Activated CD4-positive, alpha-beta T cell treated with anti-CD3 and anti-CD28 coated beads, Interleukin-2, amount 10 ng/mL, durations not matched to agents 7 days and 5 days (primary cell): ENCODE measurements at regions not wholly inside any gene's neighbourhood (a gene's known extent, or its start where the extent isn't known, plus 50 kb on each side); places are given as distances from the start of the nearest gene placed in this dataset.
"Not testable (repeated sequence)": the region's sequence is repeated elsewhere in the genome, so short reads cannot be mapped to it uniquely, and the experiment has no call there.

Experiments used
- CTCF ChIA-PET: fragments of 350-600 bp; sonication (Branson Sonifier 250); formaldehyde crosslinking; loops from one replicate; lab custom pipeline; 2021; ENCODE audit warnings: antibody characterized with exemption; lab: Charles Lee
- POLR2A ChIA-PET: fragments of 350-600 bp; sonication (Branson Sonifier 250); formaldehyde crosslinking; loops from one replicate; lab custom pipeline; 2021; ENCODE audit warnings: antibody characterized with exemption; lab: Charles Lee
- DNase-seq: peaks from one replicate; pipeline ENCODE4 v3.0.0-alpha.2; 2020
- H3K27ac Mint-ChIP-seq: one replicate; pipeline ENCODE4 v1.8.0; 2021; ENCODE audit warnings: mild to moderate bottlenecking, moderate library complexity, mixed read lengths
- H3K27me3 Mint-ChIP-seq: one replicate; pipeline ENCODE4 v1.8.0; 2021; ENCODE audit warnings: mixed read lengths
- H3K36me3 Mint-ChIP-seq: one replicate; pipeline ENCODE4 v1.8.0; 2021; ENCODE audit warnings: low read depth, mixed read lengths
- H3K4me1 Mint-ChIP-seq: one replicate; pipeline ENCODE4 v1.8.0; 2021; ENCODE audit warnings: mixed read lengths
- H3K4me3 Mint-ChIP-seq: one replicate; pipeline ENCODE4 v1.8.0; 2021; ENCODE audit warnings: mild to moderate bottlenecking, moderate library complexity, mixed read lengths
- H3K9me3 Mint-ChIP-seq: one replicate; pipeline ENCODE4 v1.8.0; 2021; ENCODE audit warnings: mixed read lengths

DNA sequence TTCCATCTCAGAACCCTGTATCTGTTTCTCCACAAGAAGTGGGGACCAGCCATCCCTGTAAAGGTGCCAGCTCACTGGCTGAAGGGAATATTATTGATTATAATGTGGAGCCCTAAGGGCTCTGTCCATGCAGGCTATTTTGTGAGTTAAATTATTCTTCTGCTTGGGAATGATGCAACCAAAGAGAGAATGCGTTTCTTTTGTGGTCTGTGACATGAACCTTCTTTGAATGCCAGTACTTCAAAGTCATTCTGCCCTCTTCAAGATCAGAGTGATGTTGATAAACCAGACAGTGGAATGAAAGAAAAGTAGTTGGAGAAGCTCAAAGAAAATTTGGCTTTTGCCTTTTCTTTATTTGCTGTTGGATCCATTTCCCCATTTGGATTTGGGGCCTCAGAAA is 995.2 kb downstream of the KCNMA1 start:
- H3K27me3 Mint-ChIP-seq: no peaks in the 10 kb centered on the region
- no peak overlapping the region for H3K27ac Mint-ChIP-seq
- H3K36me3 Mint-ChIP-seq: no peaks in the 10 kb centered on the region
- CTCF ChIA-PET: no interaction called here
- no peaks in the 10 kb centered on the region for H3K4me1 Mint-ChIP-seq
- DNase-seq: no peak
- H3K4me3 Mint-ChIP-seq: no peak overlapping the region
- H3K9me3 Mint-ChIP-seq: no peaks in the 10 kb centered on the region
- POLR2A ChIA-PET: no interaction called here

DNA sequence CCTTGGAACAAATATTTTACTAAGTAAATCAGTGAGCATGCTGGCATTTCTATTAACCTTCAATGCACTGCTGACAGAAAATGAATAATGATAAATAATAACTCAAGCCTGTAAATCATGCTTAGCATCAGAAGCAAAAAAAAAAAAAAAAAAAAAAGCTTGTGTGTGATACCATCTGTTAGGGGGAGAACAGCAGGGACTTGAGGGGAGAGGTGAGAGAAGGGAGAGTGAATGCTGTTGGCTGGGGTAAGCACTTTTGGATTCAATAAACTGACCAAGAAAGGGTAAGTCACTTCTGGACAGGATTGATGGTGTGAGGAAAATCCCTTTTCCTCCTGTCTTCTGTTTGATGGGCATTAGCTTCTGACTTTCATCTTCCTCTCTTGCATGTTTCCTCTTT is 996.4 kb downstream of the KCNMA1 start:
- no peaks in the 10 kb centered on the region for H3K27me3 Mint-ChIP-seq
- no peak for DNase-seq
- no peak overlapping the region for H3K4me3 Mint-ChIP-seq
- no peaks in the 10 kb centered on the region for H3K4me1 Mint-ChIP-seq
- H3K36me3 Mint-ChIP-seq: no peaks in the 10 kb centered on the region
- no peak overlapping the region for H3K27ac Mint-ChIP-seq
- ChIA-PET CTCF (interaction anchor here (1.0 kb wide), 1 partner anchor 9 kb away, joined by 3 read pairs; no protein-coding TSS in a partner anchor), POLR2A (no interaction called here)
- no peaks in the 10 kb centered on the region for H3K9me3 Mint-ChIP-seq

DNA sequence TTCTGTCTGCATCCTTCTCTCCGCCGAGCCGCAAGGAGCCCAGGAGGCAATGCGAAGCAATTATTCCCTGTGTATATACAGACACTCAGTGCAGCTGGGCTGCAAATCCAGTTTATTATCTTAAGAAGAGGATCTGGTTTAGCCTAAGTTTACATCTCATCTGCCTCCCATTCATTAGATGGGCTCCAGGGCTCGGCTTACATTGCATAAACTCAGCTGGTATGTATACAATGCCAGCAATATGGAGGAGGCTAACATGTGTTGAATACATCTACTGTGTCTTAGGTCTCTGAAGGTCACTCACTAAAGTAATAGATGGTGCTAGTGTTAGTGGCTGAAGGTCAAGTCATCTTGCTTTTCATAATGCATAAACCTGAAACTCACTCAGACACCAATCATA is 996.8 kb downstream of the KCNMA1 start:
- Mint-ChIP-seq H3K4me1 (no peaks in the 10 kb centered on the region), H3K36me3 (no peaks in the 10 kb centered on the region), H3K4me3 (no peak overlapping the region), H3K27me3 (no peaks in the 10 kb centered on the region), H3K27ac (no peak overlapping the region), H3K9me3 (no peaks in the 10 kb centered on the region)
- DNase-seq: no peak
- CTCF ChIA-PET: interaction anchor here (1.0 kb wide), 1 partner anchor 10 kb away, joined by 3 read pairs; no protein-coding TSS in a partner anchor
- POLR2A ChIA-PET: no interaction called here

DNA sequence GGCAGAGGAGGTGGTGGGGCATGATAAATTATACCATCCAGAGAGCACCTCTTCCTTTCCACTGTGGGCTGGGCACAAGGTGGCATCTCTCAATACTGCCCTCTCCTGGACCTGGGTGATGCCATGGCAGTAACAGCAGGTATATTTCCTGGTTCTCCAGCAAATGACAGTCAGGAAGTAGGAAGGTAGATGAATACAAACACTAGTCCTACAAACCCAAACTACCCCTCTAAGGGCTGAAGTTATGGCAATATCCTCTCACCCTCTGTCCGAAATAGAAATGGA is 1004.9 kb downstream of the KCNMA1 start:
- DNase-seq: peak; percentile 10
- ChIA-PET POLR2A (no interaction called here), CTCF (no interaction called here)
- no peaks in the 10 kb centered on the region for H3K27me3 Mint-ChIP-seq
- no peaks in the 10 kb centered on the region for H3K9me3 Mint-ChIP-seq
- H3K27ac Mint-ChIP-seq: no peak overlapping the region
- H3K4me3 Mint-ChIP-seq: no peak overlapping the region
- H3K36me3 Mint-ChIP-seq: no peaks in the 10 kb centered on the region
- no peaks in the 10 kb centered on the region for H3K4me1 Mint-ChIP-seq

DNA sequence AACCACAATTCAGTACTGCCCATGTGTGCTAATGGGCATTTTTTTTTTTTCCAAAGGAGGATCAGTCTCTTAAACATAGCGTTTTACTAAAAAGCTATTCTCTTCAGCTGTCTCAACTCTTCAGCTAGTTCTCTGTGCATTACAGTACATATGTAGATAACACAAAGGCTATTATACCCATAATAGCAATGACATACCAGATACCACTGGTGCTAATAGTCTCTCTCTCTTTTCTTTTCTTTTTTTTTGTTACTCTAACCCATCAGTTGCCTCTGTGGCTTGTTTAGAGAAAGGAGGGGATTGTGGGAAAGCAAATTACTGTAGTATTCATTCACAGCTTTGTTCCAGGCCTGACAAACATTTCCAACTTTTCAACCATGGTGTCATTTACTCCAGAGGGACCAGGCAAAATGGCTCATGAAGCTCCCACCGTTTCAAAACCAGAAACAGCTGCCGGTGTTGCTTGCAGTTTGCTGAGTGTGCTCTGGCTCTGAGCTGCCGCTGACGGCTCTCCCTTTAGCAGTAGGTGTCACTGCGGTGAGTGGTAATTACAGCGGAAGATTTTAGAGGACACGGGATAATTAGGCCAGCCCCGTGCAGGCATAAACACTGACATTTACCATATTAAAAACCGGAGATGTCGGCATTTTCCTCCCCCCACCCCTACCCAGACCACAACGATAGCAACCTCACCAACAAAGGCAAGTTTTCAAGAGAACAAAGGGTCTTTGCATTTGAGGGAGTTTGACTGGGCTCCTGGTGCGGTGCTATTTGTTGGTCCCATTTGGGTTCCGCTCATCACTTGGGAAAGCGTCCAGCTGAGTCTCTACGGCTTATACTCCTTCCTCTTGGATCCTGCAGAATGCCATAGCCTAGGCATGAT is 1005.5 kb downstream of the KCNMA1 start:
- Mint-ChIP-seq H3K4me1 (no peaks in the 10 kb centered on the region), H3K4me3 (no peak overlapping the region), H3K9me3 (no peaks in the 10 kb centered on the region), H3K27me3 (no peaks in the 10 kb centered on the region), H3K27ac (no peak overlapping the region), H3K36me3 (no peaks in the 10 kb centered on the region)
- POLR2A ChIA-PET: no interaction called here
- CTCF ChIA-PET: no interaction called here
- DNase-seq: no peak

- Mint-ChIP-seq H3K27me3 (no peaks in the 10 kb centered on the region), H3K4me1 (no peaks in the 10 kb centered on the region), H3K9me3 (no peaks in the 10 kb centered on the region), H3K36me3 (no peaks in the 10 kb centered on the region), H3K4me3 (no peak overlapping the region), H3K27ac (no peak overlapping the region)
- ChIA-PET CTCF (no interaction called here), POLR2A (no interaction called here)
- DNase-seq: no peak
Observed at GRCh38 chr10:76631036-76631670, 1006.5 kb downstream of the KCNMA1 start.

GRCh38 chr10:76628801-76629200 is 1008.8 kb downstream of the KCNMA1 start:
- ChIA-PET CTCF (no interaction called here), POLR2A (no interaction called here)
- H3K9me3 Mint-ChIP-seq: no peaks in the 10 kb centered on the region
- H3K36me3 Mint-ChIP-seq: no peaks in the 10 kb centered on the region
- H3K4me3 Mint-ChIP-seq: no peak overlapping the region
- no peaks in the 10 kb centered on the region for H3K27me3 Mint-ChIP-seq
- no peaks in the 10 kb centered on the region for H3K4me1 Mint-ChIP-seq
- no peak overlapping the region for H3K27ac Mint-ChIP-seq
- DNase-seq: no peak

DNA sequence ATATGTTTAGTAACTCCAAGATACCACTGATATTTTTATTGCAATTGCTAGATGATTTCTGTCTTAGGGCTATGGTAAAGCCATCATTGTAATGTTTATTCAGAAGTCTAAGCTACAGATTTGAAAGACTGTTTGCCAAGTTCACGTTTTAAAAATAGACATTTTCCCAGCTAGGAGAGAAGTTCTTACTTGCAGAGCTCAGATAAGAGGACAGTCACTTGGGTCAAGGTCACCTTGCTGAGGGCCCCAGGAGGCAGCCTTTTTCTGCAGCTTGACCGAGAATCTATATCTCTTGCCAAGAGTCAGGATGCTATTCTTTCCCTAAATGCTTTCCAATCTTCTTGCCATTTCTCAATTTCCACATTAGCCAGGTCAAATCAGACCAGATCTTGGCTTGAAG is 1011.2 kb downstream of the KCNMA1 start:
- no peak for DNase-seq
- Mint-ChIP-seq H3K9me3 (no peaks in the 10 kb centered on the region), H3K36me3 (no peaks in the 10 kb centered on the region), H3K4me1 (no peaks in the 10 kb centered on the region), H3K27ac (no peak overlapping the region), H3K4me3 (no peak overlapping the region), H3K27me3 (no peaks in the 10 kb centered on the region)
- ChIA-PET POLR2A (no interaction called here), CTCF (no interaction called here)

DNA sequence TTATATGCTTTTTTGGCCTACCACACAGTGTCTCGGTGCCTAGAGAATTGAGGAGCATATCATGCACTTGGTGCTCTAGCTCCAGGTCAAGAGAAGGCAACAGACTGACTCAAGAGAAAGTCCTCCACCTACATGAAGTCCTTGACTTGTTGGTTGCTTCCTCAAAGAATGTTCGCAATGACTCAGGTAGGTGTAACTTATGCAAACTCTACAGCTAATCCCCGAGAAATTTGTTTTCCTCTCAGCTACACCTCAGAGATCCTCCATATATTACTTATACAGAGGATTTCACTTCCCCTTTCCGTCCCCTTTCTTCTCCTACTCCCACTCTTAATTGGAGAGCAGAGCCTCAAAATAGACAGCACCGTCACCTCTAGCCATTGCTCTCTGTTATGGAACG is 1013.1 kb downstream of the KCNMA1 start:
- no peaks in the 10 kb centered on the region for H3K4me1 Mint-ChIP-seq
- CTCF ChIA-PET: no interaction called here

DNA sequence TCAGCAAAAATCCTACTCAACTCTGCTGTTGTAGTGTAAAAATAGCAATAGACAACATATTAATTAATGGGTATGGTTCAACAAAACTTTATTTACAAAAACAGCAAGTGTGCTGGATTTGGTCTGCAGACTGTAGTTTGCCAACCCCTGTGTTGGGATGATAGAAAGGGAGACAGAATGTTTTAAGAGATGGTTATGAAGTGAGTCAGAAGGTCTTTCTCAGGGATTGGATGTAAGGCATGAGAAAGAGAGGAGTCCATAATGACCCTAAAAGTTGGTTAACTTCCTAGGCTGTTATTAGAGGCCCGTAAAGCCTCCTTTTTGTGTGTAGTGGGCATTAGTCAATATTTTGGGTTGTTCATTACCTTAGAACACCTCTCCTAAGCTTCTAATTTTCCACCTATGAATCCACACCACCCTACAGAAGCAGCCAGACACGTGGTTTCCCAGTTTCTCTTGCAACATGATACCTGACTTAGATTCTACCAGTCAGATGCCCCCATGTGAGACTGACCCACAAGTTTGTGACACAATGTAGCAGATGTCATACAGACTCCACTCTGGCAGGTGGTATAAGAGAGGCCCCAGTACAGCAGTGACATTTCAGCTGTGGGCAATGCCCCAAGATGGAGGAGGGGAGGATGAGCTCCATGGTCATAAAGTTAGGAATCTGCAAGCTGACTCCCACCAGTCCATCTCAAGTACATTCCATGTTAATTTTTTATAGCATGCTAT is 1015.6 kb downstream of the KCNMA1 start:
- POLR2A ChIA-PET: no interaction called here
- no peaks in the 10 kb centered on the region for H3K4me1 Mint-ChIP-seq

More for the DNA sequence above, 1013.1 kb downstream of the KCNMA1 start:
- Mint-ChIP-seq H3K27me3 (no peaks in the 10 kb centered on the region), H3K9me3 (peaks cover 7% of the 10 kb centered on the region), H3K36me3 (no peaks in the 10 kb centered on the region), H3K27ac (no peak overlapping the region), H3K4me3 (no peak overlapping the region)
- no peak for DNase-seq
- POLR2A ChIA-PET: no interaction called here

DNA sequence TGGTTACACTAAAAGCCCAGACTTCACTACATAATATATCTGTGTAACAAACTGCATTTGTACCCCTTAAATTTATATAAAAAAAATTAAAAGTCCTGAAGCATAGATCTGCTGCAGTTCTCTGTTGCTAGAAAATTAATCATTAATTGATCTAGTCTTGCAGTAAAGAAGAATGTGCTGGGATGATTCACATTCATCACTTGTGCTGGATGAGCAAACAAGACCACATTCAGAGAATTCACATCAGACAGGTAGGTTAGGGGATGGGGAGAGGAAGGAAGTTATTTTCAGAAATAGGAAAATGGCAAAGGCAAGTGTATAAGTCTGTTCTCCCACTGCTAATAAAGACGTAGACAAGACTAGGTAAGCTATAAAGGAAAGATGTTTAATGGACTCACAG is 1019.0 kb downstream of the KCNMA1 start:
- Mint-ChIP-seq H3K36me3 (no peaks in the 10 kb centered on the region), H3K4me1 (no peaks in the 10 kb centered on the region), H3K4me3 (no peak overlapping the region), H3K9me3 (peaks cover 7% of the 10 kb centered on the region), H3K27me3 (no peaks in the 10 kb centered on the region), H3K27ac (no peak overlapping the region)
- ChIA-PET CTCF (no interaction called here), POLR2A (no interaction called here)
- no peak for DNase-seq

More for the DNA sequence above, 1015.6 kb downstream of the KCNMA1 start:
- CTCF ChIA-PET: interaction anchor here (0.6 kb wide), 1 partner anchor 239 kb away, joined by 4 read pairs; no protein-coding TSS in a partner anchor
- Mint-ChIP-seq H3K9me3 (peaks cover 7% of the 10 kb centered on the region), H3K4me3 (no peak overlapping the region), H3K27ac (no peak overlapping the region), H3K36me3 (no peaks in the 10 kb centered on the region), H3K27me3 (no peaks in the 10 kb centered on the region)
- DNase-seq: no peak

DNA sequence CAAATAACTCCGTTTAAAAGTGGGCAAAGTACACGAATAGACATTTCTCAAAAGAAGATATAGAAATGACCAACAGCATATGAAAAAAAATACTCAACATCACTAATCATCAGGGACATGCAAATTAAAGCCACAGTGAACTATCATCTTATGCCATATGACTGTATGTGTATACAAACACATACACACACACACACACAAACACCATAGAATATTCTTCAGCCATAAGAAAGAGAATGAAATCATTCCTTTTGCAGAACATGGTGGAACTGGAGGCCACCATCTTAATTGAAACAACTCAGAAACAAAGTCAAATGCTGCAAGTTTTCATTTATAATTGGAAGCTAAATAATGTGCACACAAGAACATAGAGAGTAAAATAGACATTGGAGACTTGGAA is 1019.4 kb downstream of the KCNMA1 start:
- Mint-ChIP-seq H3K4me1 (no peaks in the 10 kb centered on the region), H3K4me3 (no peak overlapping the region), H3K27ac (no peak overlapping the region), H3K27me3 (no peaks in the 10 kb centered on the region), H3K9me3 (peaks cover 7% of the 10 kb centered on the region), H3K36me3 (no peaks in the 10 kb centered on the region)
- DNase-seq: no peak
- POLR2A ChIA-PET: no interaction called here
- CTCF ChIA-PET: no interaction called here

DNA sequence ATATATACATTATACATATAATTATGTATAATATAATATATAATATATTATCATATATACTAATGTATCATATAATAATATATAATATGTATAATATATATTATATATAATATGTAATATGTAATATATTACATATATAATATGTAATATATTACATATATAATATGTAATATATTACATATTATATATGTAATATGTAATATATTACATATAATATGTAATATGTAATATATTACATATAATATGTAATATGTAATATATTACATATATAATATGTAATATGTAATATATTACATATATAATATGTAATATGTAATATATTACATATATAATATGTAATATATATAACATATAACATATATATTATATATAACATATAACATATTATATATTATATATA is 1020.9 kb downstream of the KCNMA1 start:
- POLR2A ChIA-PET, CTCF ChIA-PET: not testable (repeated sequence)

More for the DNA sequence above, 1020.9 kb downstream of the KCNMA1 start:
- DNase-seq, H3K36me3 Mint-ChIP-seq, H3K9me3 Mint-ChIP-seq, H3K4me1 Mint-ChIP-seq, H3K27ac Mint-ChIP-seq, H3K4me3 Mint-ChIP-seq, H3K27me3 Mint-ChIP-seq: not testable (repeated sequence)
